GOT3 (cell line): ENCODE measurements at regions not wholly inside any gene's neighbourhood (a gene's known extent, or its start where the extent isn't known, plus 50 kb on each side); places are given as distances from the start of the nearest gene placed in this dataset.

Source experiments
- DNase-seq: peaks from one replicate; lab custom pipeline; 2025; ENCODE audit warnings: mixed read lengths; lab: John Stamatoyannopoulos, UW

DNA sequence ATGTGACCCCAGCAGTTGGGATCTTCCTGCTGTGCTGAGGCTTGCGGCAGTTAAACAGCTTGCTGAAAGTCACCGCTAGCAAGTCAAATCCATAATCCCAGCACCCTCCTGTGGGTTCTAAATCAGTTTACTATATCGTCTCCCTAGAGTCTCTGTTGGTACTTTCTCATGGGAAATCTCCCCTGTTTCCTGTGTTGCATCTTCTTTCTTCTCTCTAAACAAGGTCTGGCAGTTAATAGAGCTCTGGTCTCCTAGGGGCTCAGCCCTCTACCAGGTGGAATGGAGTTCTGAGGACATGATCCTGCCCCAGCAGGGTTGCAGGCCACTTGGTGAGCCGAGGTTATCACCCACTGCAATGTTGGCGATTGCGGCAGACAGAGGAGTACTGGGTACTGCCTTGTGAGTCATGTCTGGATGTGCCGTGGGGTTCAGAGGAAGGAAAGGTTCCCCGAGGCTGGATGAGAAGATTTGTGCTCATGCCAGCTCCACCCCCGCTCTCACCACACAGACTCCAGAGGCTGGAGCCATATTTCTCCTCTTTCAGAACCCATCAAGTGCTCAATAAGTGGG is 59.4 kb upstream of the SIX2 start:
- DNase-seq: no peak

DNA sequence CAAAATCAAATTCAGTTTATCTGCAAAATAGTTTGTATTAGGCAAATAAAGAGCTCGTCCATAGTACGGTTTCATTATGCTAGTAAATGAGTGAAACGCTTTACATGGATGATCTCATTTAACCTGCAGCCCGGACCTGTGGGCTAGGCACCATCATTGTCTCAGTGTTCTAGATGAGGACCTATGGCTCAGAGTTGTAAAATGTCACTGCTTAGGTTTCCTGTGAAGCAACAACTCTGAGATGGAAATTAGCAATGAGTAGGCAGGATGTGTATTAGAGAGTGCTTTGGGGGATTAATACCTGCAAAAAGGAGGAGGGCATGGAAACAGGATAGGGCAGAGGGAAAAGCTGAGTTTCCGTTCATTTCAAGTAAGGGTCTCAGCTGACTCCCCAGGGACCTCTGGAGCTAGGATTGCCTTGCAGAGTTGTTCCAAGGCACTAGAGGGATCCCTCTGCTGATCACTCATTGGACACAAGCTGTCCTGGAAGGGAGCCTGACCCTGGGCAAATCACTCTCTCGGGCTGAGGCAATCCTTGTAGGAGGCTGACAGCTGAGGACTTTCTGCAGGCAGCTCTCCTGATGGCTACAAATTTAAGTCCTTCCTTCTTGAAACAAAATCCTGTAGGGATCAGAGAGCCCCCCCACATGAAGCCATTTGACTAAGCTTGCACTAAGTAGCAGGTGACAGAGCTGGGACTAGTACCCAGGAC is 58.8 kb upstream of the SIX2 start:
- no peak for DNase-seq
